ENCODE measurements at regions not wholly inside any gene's neighbourhood (a gene's known extent, or its start where the extent isn't known, plus 50 kb on each side); places are given as distances from the start of the nearest gene placed in this dataset.

DNA sequence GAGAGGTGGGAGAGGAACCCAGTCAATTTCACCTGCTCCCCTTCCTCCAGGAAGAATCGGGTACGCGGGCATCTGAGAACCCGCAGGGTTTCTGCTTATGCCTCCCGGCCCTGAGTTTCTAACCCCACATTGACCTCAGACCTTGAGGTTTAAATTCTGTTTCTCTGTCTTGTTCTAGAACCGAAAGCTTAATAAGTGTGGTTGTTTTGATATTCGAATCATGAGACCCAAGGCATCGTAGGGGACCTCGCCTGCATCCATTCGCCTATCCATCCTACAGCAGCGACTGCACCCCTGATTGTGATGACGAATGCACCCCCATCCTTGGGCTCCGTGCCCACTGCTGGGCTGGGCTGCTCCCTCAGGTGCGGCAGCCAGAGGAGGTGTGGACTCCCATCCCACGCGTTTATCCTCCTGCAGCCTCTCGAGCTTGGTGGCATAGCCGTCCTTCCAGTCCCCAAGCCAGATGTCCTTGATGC is 80.8 kb upstream of the IER5L start:
- Histone ChIP-seq H3K4me1 (ENCODE audit: control insufficient read depth, insufficient read depth, low read length) (no peaks in the 10 kb centered on the region), H3K4me3 (ENCODE audit: low read depth, low read length) (no peak overlapping the region), H3K36me3 (ENCODE audit: control insufficient read depth in 2 of 2, insufficient read depth in 1 of 2, low read length in 2 of 2) (no peaks in the 10 kb centered on the region), H3K9me3 (ENCODE audit: control insufficient read depth, insufficient read depth, low read depth, low read length) (no peaks in the 10 kb centered on the region), H3K27ac (ENCODE audit: extremely low read depth, low read depth, low read length) (no peak overlapping the region)
- ChIA-PET CTCF (interaction anchor here (0.7 to 1.0 kb wide), 2 partner anchors 85 to 1758 kb away, joined by 3 to 5 read pairs; no protein-coding TSS in a partner anchor), POLR2A (interaction anchor here (1.0 kb wide), 1 partner anchor 81 kb away, joined by 3 read pairs; the partner anchor contains the start of gene IER5L)
- no peak for TF ChIP-seq EGR2 (tag by site-specific recombination; IDR thresholded peaks at IDR 0.05; ENCODE audit: low read depth)
- peak; percentile 6 for TF ChIP-seq ZBTB26 (tag by site-specific recombination; optimal IDR thresholded peaks at IDR 0.05)

DNA sequence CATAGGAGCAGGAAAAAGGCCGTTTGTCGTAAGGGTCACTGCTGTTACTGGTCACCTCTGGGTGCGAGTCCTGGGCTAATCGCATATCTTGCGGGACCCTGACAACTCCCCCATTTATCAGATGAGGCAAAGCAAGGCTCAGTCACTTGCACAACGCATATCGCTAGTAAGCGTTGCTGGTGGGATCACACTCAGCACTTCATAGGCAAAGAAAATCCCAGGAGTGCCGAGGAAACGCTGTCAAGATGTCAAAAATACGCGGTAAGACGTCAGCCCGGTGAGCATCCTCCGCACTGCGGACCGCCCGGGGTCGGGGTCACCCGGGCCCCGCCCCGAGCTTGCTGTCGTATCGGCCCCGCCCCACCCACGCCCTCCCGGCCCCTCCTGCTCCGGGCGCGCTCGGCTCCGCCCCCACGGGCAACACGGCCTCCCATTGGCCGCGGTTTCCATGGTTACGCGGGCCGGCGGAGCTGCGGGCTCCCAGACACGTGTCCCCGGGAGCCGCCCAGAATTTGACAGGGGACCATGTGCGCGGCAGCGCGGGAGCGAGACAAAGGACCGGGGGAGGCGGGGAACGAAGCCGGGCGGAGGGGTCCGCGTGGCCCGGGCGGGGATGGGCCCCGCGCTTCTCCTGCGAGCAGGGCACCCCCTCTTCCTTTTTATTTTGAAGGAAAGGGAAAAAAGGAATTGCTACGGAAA is 80.2 kb upstream of the IER5L start:
- Histone ChIP-seq H3K27ac (ENCODE audit: extremely low read depth, low read depth, low read length) (no peak overlapping the region), H3K9me3 (ENCODE audit: control insufficient read depth, insufficient read depth, low read depth, low read length) (no peaks in the 10 kb centered on the region), H3K36me3 (ENCODE audit: control insufficient read depth in 2 of 2, insufficient read depth in 1 of 2, low read length in 2 of 2) (no peaks in the 10 kb centered on the region), H3K4me1 (ENCODE audit: control insufficient read depth, insufficient read depth, low read length) (no peaks in the 10 kb centered on the region), H3K4me3 (ENCODE audit: low read depth, low read length) (no peak overlapping the region)
- ChIA-PET POLR2A (interaction anchor here (0.7 to 1.0 kb wide), 2 partner anchors 80 kb away, joined by 3 to 5 read pairs; partner anchors contain the start of gene IER5L), CTCF (interaction anchor here (0.7 to 1.0 kb wide), 2 partner anchors 84 to 1758 kb away, joined by 3 to 5 read pairs; no protein-coding TSS in a partner anchor)
- TF ChIP-seq KLF8 (tag by site-specific recombination; IDR thresholded peaks at IDR 0.05) = peak; percentile 78; the same call in 1 of the 2 replicates
- TF ChIP-seq ZBTB48 (tag by site-specific recombination; IDR thresholded peaks at IDR 0.05) = peak; percentile 26; the same call in 1 of the 2 replicates
- no peak for TF ChIP-seq WT1 (tag by site-specific recombination; IDR thresholded peaks at IDR 0.05)
- TF ChIP-seq MZF1 (tag by site-specific recombination; IDR thresholded peaks at IDR 0.05; ENCODE audit: borderline replicate concordance) = no peak
- TF ChIP-seq ZNF239 (tag by site-specific recombination; IDR thresholded peaks at IDR 0.05) = no peak
- TF ChIP-seq GLIS2 (tag by site-specific recombination; IDR thresholded peaks at IDR 0.05) = peak; percentile 59
- TF ChIP-seq ZBTB7A (tag by site-specific recombination; IDR thresholded peaks at IDR 0.05; ENCODE audit: low read depth) = peak; percentile 18; the same call in 1 of the 2 replicates
- peak; percentile 67 for TF ChIP-seq ZFHX2 (tag by site-specific recombination; conservative IDR thresholded peaks at IDR 0.05)
- 0 out of 2 replicates have a peak, but pooled peaks have one; percentile 40 for TF ChIP-seq ZFP69B (tag by site-specific recombination; IDR thresholded peaks at IDR 0.05)
- TF ChIP-seq MEIS1 (CRISPR knock-in tag; IDR thresholded peaks at IDR 0.05; ENCODE audit: borderline replicate concordance) = no peak
- TF ChIP-seq, protein P1, sequence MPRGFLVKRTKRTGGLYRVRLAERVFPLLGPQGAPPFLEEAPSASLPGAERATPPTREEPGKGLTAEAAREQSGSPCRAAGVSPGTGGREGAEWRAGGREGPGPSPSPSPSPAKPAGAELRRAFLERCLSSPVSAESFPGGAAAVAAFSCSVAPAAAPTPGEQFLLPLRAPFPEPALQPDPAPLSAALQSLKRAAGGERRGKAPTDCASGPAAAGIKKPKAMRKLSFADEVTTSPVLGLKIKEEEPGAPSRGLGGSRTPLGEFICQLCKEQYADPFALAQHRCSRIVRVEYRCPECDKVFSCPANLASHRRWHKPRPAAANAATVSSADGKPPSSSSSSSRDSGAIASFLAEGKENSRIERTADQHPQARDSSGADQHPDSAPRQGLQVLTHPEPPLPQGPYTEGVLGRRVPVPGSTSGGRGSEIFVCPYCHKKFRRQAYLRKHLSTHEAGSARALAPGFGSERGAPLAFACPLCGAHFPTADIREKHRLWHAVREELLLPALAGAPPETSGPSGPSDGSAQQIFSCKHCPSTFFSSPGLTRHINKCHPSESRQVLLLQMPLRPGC (tag by site-specific recombination; IDR thresholded peaks at IDR 0.05) = no peak
- no peak for TF ChIP-seq ZNF274 (IDR thresholded peaks at IDR 0.05; ENCODE audit: low read length)
- no peak for TF ChIP-seq ZNF274 (tag by site-specific recombination; IDR thresholded peaks at IDR 0.05; ENCODE audit: borderline replicate concordance)
- TF ChIP-seq ZNF629 (tag by site-specific recombination; IDR thresholded peaks at IDR 0.05) = peak; percentile 70
- TF ChIP-seq KLF9 (tag by site-specific recombination; IDR thresholded peaks at IDR 0.05; ENCODE audit: low read depth) = peak; percentile 89
- TF ChIP-seq KLF10 (tag by site-specific recombination; IDR thresholded peaks at IDR 0.05) = peak; percentile 98
- no peak for TF ChIP-seq ZFP41 (tag by site-specific recombination; IDR thresholded peaks at IDR 0.05; ENCODE audit: borderline replicate concordance)
- TF ChIP-seq ZBTB26 (tag by site-specific recombination; optimal IDR thresholded peaks at IDR 0.05) = peak; percentile 62
- no peak for TF ChIP-seq ZFP3 (tag by site-specific recombination; IDR thresholded peaks at IDR 0.05; ENCODE audit: low read depth)
- no peak for TF ChIP-seq ZNF48 (tag by site-specific recombination; IDR thresholded peaks at IDR 0.05)
- 0 out of 2 replicates have a peak, but pooled peaks have one; percentile 36 for TF ChIP-seq ZXDB (tag by site-specific recombination; IDR thresholded peaks at IDR 0.05)
- peak; percentile 93 for TF ChIP-seq KLF1 (tag by site-specific recombination; IDR thresholded peaks at IDR 0.05)
- TF ChIP-seq HIC1 (tag by site-specific recombination; IDR thresholded peaks at IDR 0.05) = no peak
- TF ChIP-seq, protein P2, sequence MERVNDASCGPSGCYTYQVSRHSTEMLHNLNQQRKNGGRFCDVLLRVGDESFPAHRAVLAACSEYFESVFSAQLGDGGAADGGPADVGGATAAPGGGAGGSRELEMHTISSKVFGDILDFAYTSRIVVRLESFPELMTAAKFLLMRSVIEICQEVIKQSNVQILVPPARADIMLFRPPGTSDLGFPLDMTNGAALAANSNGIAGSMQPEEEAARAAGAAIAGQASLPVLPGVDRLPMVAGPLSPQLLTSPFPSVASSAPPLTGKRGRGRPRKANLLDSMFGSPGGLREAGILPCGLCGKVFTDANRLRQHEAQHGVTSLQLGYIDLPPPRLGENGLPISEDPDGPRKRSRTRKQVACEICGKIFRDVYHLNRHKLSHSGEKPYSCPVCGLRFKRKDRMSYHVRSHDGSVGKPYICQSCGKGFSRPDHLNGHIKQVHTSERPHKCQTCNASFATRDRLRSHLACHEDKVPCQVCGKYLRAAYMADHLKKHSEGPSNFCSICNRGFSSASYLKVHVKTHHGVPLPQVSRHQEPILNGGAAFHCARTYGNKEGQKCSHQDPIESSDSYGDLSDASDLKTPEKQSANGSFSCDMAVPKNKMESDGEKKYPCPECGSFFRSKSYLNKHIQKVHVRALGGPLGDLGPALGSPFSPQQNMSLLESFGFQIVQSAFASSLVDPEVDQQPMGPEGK (tag by site-specific recombination; IDR thresholded peaks at IDR 0.05) = peak; percentile 67
- no peak for TF ChIP-seq ZNF202 (tag by site-specific recombination; IDR thresholded peaks at IDR 0.05; ENCODE audit: borderline replicate concordance)
